ENCODE measurements at regions not wholly inside any gene's neighbourhood (a gene's known extent, or its start where the extent isn't known, plus 50 kb on each side); places are given as distances from the start of the nearest gene placed in this dataset.

- TF ChIP-seq CTCF (IDR thresholded peaks at IDR 0.05) (no peak), POLR2A (IDR thresholded peaks at IDR 0.05) (no peak)
These were observed 202.7 kb downstream of the CRLF2 start for GRCh38 chrX:1009771-1010170.
